ENCODE measurements at regions not wholly inside any gene's neighbourhood (a gene's known extent, or its start where the extent isn't known, plus 50 kb on each side); places are given as distances from the start of the nearest gene placed in this dataset.

DNA sequence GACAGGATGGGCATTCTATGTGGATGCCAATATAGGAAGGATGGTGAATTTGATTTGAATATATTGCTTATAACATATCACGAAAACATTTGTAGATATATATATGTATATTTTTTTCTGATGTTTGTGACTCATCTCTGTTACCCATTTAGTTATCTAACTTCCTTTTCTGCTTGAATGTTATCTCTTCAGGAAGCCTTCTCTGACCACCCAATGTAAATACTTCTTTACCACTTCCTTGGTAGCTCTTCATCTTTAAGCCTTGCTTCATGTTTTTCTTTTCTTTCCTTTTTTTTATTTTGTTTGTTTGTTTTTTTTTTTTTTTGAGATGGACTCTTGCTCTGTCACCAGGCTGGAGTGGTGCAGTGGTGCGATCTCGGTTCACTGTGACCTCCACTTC is 260.5 kb upstream of the EPHA7 start:
- no peaks in the 10 kb centered on the region for H3K79me2 ChIP-seq (ENCODE audit: control insufficient read depth, insufficient read depth, low read length)
- no peak overlapping the region for H3K4me2 ChIP-seq (ENCODE audit: control insufficient read depth, extremely low read depth, insufficient read depth, low read depth, low read length)
- H2AFZ ChIP-seq (ENCODE audit: control insufficient read depth, low read length), result no peak overlapping the region
- no peaks in the 10 kb centered on the region for H3K9me1 ChIP-seq (ENCODE audit: control insufficient read depth, extremely low read depth, insufficient read depth, low read length)
- H3K36me3 ChIP-seq (ENCODE audit: control insufficient read depth in 2 of 2, extremely low read depth in 1 of 2, insufficient read depth in 2 of 2, low read length in 2 of 2), result no peaks in the 10 kb centered on the region
- DNase-seq (ENCODE audit: low read depth, low spot score) (no peak), FAIRE-seq (no peak)
- H3K4me3 ChIP-seq (ENCODE audit: control insufficient read depth in 2 of 3, extremely low read depth in 1 of 3, insufficient read depth in 2 of 3, low read depth in 1 of 3, low read length in 3 of 3), result no peak overlapping the region
- H3K9me3 ChIP-seq (ENCODE audit: control insufficient read depth, low read depth, low read length), result no peaks in the 10 kb centered on the region
- dilution Hi-C loops (cut with MboI; ENCODE audit: extremely low pct_ligation_motif_present, low sequenced_read_pairs), result no loop called here
- no peaks in the 10 kb centered on the region for H4K20me1 ChIP-seq (ENCODE audit: control insufficient read depth, extremely low read depth, insufficient read depth, low read length)
- TF ChIP-seq EZH2 (IDR thresholded peaks at IDR 0.05; ENCODE audit: low read length), result no peak
- TF ChIP-seq, protein P1, sequence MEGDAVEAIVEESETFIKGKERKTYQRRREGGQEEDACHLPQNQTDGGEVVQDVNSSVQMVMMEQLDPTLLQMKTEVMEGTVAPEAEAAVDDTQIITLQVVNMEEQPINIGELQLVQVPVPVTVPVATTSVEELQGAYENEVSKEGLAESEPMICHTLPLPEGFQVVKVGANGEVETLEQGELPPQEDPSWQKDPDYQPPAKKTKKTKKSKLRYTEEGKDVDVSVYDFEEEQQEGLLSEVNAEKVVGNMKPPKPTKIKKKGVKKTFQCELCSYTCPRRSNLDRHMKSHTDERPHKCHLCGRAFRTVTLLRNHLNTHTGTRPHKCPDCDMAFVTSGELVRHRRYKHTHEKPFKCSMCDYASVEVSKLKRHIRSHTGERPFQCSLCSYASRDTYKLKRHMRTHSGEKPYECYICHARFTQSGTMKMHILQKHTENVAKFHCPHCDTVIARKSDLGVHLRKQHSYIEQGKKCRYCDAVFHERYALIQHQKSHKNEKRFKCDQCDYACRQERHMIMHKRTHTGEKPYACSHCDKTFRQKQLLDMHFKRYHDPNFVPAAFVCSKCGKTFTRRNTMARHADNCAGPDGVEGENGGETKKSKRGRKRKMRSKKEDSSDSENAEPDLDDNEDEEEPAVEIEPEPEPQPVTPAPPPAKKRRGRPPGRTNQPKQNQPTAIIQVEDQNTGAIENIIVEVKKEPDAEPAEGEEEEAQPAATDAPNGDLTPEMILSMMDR (optimal IDR thresholded peaks at IDR 0.05 in 1 of 3, IDR thresholded peaks at IDR 0.05 in 1 of 3, conservative IDR thresholded peaks at IDR 0.05 in 1 of 3; ENCODE audit: extremely low read depth in 1 of 3, insufficient read depth in 2 of 3, low read length in 3 of 3), result no peak
- H3K27ac ChIP-seq (ENCODE audit: control insufficient read depth, insufficient read depth, low read length), result no peak overlapping the region
- H3K4me1 ChIP-seq (ENCODE audit: control insufficient read depth, extremely low read depth, insufficient read depth, low read length), result no peaks in the 10 kb centered on the region
- H3K9ac ChIP-seq (ENCODE audit: control insufficient read depth, extremely low read depth, insufficient read depth, low read length), result no peak overlapping the region
- H3K27me3 ChIP-seq (ENCODE audit: control insufficient read depth, extremely low read depth, insufficient read depth, low read length), result no peaks in the 10 kb centered on the region

DNA sequence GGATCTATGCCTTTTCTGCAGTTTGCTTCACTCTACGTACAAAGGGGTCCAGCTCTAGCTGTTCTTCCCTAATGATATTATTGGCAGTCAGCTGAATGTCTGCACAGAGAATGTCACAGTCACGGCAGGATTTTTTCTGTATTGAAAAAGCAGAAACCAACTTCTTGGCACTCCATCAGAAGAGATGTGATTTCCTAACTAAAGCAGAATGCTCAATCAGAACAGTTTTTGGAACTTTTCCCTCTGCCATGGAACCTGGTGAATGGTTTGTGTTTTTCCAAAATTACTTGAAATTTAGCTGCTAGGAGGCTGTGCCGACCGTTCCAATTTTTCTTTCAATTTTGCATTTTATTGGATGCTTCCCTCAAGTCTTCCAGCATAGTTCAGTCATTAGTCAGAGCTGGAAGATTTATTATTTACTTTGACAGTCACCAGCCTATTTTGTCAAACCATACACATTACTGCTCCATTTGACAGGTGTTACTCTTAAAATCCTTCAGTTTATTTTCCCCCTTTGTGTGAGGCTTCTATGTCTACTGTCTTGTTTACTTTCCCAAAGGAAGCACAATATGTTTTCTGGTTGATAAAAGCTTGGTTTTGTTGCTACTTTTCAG is 259.6 kb upstream of the EPHA7 start:
- FAIRE-seq (no peak), DNase-seq (ENCODE audit: low read depth, low spot score) (no peak)
- H3K9me3 ChIP-seq (ENCODE audit: control insufficient read depth, low read depth, low read length), result no peaks in the 10 kb centered on the region
- H3K4me2 ChIP-seq (ENCODE audit: control insufficient read depth, extremely low read depth, insufficient read depth, low read depth, low read length), result no peak overlapping the region
- no peaks in the 10 kb centered on the region for H4K20me1 ChIP-seq (ENCODE audit: control insufficient read depth, extremely low read depth, insufficient read depth, low read length)
- H3K36me3 ChIP-seq (ENCODE audit: control insufficient read depth in 2 of 2, extremely low read depth in 1 of 2, insufficient read depth in 2 of 2, low read length in 2 of 2), result no peaks in the 10 kb centered on the region
- H2AFZ ChIP-seq (ENCODE audit: control insufficient read depth, low read length), result no peak overlapping the region
- no peaks in the 10 kb centered on the region for H3K9me1 ChIP-seq (ENCODE audit: control insufficient read depth, extremely low read depth, insufficient read depth, low read length)
- TF ChIP-seq, protein P1 (optimal IDR thresholded peaks at IDR 0.05 in 1 of 3, IDR thresholded peaks at IDR 0.05 in 1 of 3, conservative IDR thresholded peaks at IDR 0.05 in 1 of 3; ENCODE audit: extremely low read depth in 1 of 3, insufficient read depth in 2 of 3, low read length in 3 of 3), result no peak
- no peak for TF ChIP-seq EZH2 (IDR thresholded peaks at IDR 0.05; ENCODE audit: low read length)
- no peaks in the 10 kb centered on the region for H3K79me2 ChIP-seq (ENCODE audit: control insufficient read depth, insufficient read depth, low read length)
- H3K27me3 ChIP-seq (ENCODE audit: control insufficient read depth, extremely low read depth, insufficient read depth, low read length), result no peaks in the 10 kb centered on the region
- dilution Hi-C loops (cut with MboI; ENCODE audit: extremely low pct_ligation_motif_present, low sequenced_read_pairs), result no loop called here
- H3K27ac ChIP-seq (ENCODE audit: control insufficient read depth, insufficient read depth, low read length), result no peak overlapping the region
- H3K4me1 ChIP-seq (ENCODE audit: control insufficient read depth, extremely low read depth, insufficient read depth, low read length), result no peaks in the 10 kb centered on the region
- no peak overlapping the region for H3K4me3 ChIP-seq (ENCODE audit: control insufficient read depth in 2 of 3, extremely low read depth in 1 of 3, insufficient read depth in 2 of 3, low read depth in 1 of 3, low read length in 3 of 3)
- no peak overlapping the region for H3K9ac ChIP-seq (ENCODE audit: control insufficient read depth, extremely low read depth, insufficient read depth, low read length)
